Kidney epithelial cell (primary cell): ENCODE measurements at regions not wholly inside any gene's neighbourhood (a gene's known extent, or its start where the extent isn't known, plus 50 kb on each side); places are given as distances from the start of the nearest gene placed in this dataset.

Experiments
- DNase-seq: peaks from one replicate; pipeline ENCODE4 v3.0.0-alpha.2; 2010; ENCODE audit warnings: low read depth
- H3K27me3 ChIP-seq: 2 replicates; pipeline ENCODE4 v1.6.0; 2011; ENCODE audit warnings: low read length; ENCODE audit not compliant: control insufficient read depth, insufficient read depth
- H3K36me3 ChIP-seq: 2 replicates; pipeline ENCODE4 v1.5.1; 2011; ENCODE audit warnings: low read length; ENCODE audit not compliant: control insufficient read depth, insufficient read depth
- H3K4me3 ChIP-seq: 2 replicates; pipeline ENCODE4 v1.5.1; 2011; ENCODE audit warnings: low read depth, mild to moderate bottlenecking, control low read depth, low read length
- CTCF ChIP-seq: IDR thresholded peaks from 2 replicates; pipeline ENCODE4 v1.5.1; 2011; ENCODE audit warnings: mild to moderate bottlenecking, moderate library complexity, low read length, control low read depth, inconsistent platforms; ENCODE audit not compliant: insufficient read depth, poor library complexity, severe bottlenecking

DNA sequence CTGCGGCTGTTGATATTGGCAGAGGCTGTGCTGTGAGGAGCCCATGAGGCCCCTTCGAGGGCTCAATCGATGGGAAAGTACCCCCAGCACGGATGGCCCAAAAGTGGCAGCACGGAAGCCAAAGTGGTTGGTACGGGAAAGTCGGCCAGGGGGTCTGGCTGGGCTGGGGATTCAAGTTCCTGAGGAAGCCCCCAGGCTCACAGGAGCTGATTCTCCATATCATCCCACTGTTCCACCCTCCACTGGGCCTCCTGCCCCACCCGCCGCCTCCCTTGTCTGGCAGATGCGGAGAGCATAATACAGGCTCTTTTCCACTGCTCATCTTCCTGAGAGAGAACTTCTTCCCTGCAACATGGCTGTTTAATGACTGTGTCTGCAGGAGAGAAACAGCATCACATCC is 217.8 kb upstream of the CST7 start:
- H3K4me3 ChIP-seq = no peak overlapping the region
- DNase-seq = no peak
- H3K27me3 ChIP-seq = no peaks in the 10 kb centered on the region
- no peaks in the 10 kb centered on the region for H3K36me3 ChIP-seq
- TF ChIP-seq CTCF = no peak

GRCh38 chr20:24732076-24732475 is 217.0 kb upstream of the CST7 start:
- no peak for DNase-seq
- TF ChIP-seq CTCF = no peak
- Histone ChIP-seq H3K4me3 (no peak overlapping the region), H3K36me3 (no peaks in the 10 kb centered on the region), H3K27me3 (no peaks in the 10 kb centered on the region)

DNA sequence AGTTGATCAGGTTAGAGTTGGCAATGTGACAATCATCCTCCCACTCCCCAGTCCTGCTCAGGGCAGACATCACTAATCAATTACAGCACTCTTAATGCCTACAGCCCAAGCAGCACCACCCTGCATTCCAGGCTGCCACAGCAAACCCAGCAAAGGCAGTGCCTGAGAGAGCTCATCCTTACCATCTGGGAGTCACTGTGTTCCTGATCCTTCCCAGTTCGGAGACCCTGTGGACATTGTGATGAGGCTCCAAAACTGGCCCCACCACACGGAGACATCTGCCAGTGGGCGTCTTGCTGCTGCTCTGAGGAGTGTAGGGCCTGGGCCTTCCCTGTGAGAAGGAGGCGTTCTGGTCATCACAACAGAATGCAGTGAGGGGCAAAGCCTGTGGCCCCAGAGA is 216.5 kb upstream of the CST7 start:
- Histone ChIP-seq H3K27me3 (no peaks in the 10 kb centered on the region), H3K36me3 (no peaks in the 10 kb centered on the region), H3K4me3 (no peak overlapping the region)
- TF ChIP-seq CTCF = no peak
- no peak for DNase-seq

GRCh38 chr20:24733416-24733815 is 215.7 kb upstream of the CST7 start:
- no peak for DNase-seq
- H3K36me3 ChIP-seq = no peaks in the 10 kb centered on the region
- no peaks in the 10 kb centered on the region for H3K27me3 ChIP-seq
- no peak overlapping the region for H3K4me3 ChIP-seq
- no peak for TF ChIP-seq CTCF

GRCh38 chr20:24734139-24734538 is 214.9 kb upstream of the CST7 start:
- no peak overlapping the region for H3K4me3 ChIP-seq
- no peak for TF ChIP-seq CTCF
- H3K36me3 ChIP-seq = no peaks in the 10 kb centered on the region
- no peak for DNase-seq
- H3K27me3 ChIP-seq = no peaks in the 10 kb centered on the region

- no peak for TF ChIP-seq CTCF
- Histone ChIP-seq H3K27me3 (no peaks in the 10 kb centered on the region), H3K36me3 (no peaks in the 10 kb centered on the region), H3K4me3 (no peak overlapping the region)
- DNase-seq = no peak
These were observed 213.8 kb upstream of the CST7 start for GRCh38 chr20:24735263-24735662.
